SU-DHL-6 (cell line): ENCODE measurements at regions not wholly inside any gene's neighbourhood (a gene's known extent, or its start where the extent isn't known, plus 50 kb on each side); places are given as distances from the start of the nearest gene placed in this dataset.

Source experiments
- H2AFZ ChIP-seq: fragments of 200-600 bp; sonication (generic); 2 replicates; pipeline ENCODE4 v1.6.1; 2014; ENCODE audit warnings: low read depth, mild to moderate bottlenecking, moderate library complexity, mixed read lengths, antibody characterized with exemption, low read length; ENCODE audit not compliant: severe bottlenecking
- H3F3A ChIP-seq: fragments of 200-600 bp; shearing (Covaris generic); 2 replicates; pipeline ENCODE4 v1.6.0; 2016; ENCODE audit warnings: antibody characterized with exemption, mild to moderate bottlenecking; ENCODE audit not compliant: insufficient read depth
- H3K27ac ChIP-seq: fragments of 200-600 bp; sonication (generic); 2 replicates; pipeline ENCODE4 v1.5.1; 2016; ENCODE audit warnings: low read depth, mild to moderate bottlenecking, low read length, moderate library complexity, mixed read lengths
- H3K27me3 ChIP-seq: fragments of 200-600 bp; sonication (generic), shearing (Covaris generic); 2 replicates; pipeline ENCODE4 v1.6.0; 2014; ENCODE audit warnings: mild to moderate bottlenecking, low read length
- H3K36me3 ChIP-seq: fragments of 200-600 bp; sonication (generic); 2 replicates; pipeline ENCODE4 v1.6.1; 2014; ENCODE audit warnings: mild to moderate bottlenecking, low read length, mixed read lengths
- H3K4me2 ChIP-seq: fragments of 300-600, 200-600 bp; shearing (Covaris generic), sonication (generic); 2 replicates; pipeline ENCODE4 v1.6.0; 2014; ENCODE audit warnings: low read length, low read depth, mild to moderate bottlenecking; ENCODE audit not compliant: poor library complexity, severe bottlenecking
- H3K4me3 ChIP-seq: fragments of 200-600 bp; sonication (generic); 2 replicates; pipeline ENCODE4 v1.5.1; 2014; ENCODE audit warnings: antibody characterized with exemption, low read length, mild to moderate bottlenecking, mixed read lengths; ENCODE audit not compliant: insufficient read depth, poor library complexity, severe bottlenecking
- H3K79me2 ChIP-seq: fragments of 200-600 bp; sonication (generic); 2 replicates; pipeline ENCODE4 v1.6.1; 2014; ENCODE audit warnings: mild to moderate bottlenecking, low read length, moderate library complexity; ENCODE audit not compliant: insufficient read depth
- H3K9ac ChIP-seq: fragments of 200-600 bp; sonication (generic); 2 replicates; pipeline ENCODE4 v1.7.0; 2014; ENCODE audit warnings: mild to moderate bottlenecking, low read length
- H3K9me2 ChIP-seq: fragments of 200-600 bp; sonication (generic); replicated peaks from 2 replicates; pipeline ENCODE4 v1.6.1; 2014; ENCODE audit warnings: low read length; ENCODE audit not compliant: insufficient read depth
- H3K9me3 ChIP-seq: fragments of 200-600 bp; sonication (generic); 2 replicates; pipeline ENCODE4 v1.6.1; 2014; ENCODE audit warnings: low read length, mixed read lengths; ENCODE audit not compliant: insufficient read depth
- H4K20me1 ChIP-seq: fragments of 200-600 bp; sonication (generic); 2 replicates; pipeline ENCODE4 v1.6.1; 2014; ENCODE audit warnings: low read depth, mild to moderate bottlenecking, antibody characterized with exemption, low read length, moderate library complexity, mixed read lengths
- CTCF ChIP-seq: fragments of 200-600 bp; sonication (generic); IDR thresholded peaks from one replicate; pipeline ENCODE4 v1.5.1; 2017; ENCODE audit warnings: antibody characterized with exemption, mild to moderate bottlenecking, low read length, moderate library complexity; ENCODE audit not compliant: insufficient read depth, poor library complexity, severe bottlenecking
- EZH2phosphoT487 ChIP-seq: fragments of 200-600 bp; sonication (generic), shearing (Covaris generic); conservative IDR thresholded peaks from 2 replicates; pipeline ENCODE4 v1.6.1; 2018; ENCODE audit warnings: mild to moderate bottlenecking, antibody characterized with exemption, low read length, moderate library complexity, mixed read lengths

- no peak overlapping the region for H2AFZ ChIP-seq
- no peaks in the 10 kb centered on the region for H3K9me2 ChIP-seq
- H3K27ac ChIP-seq = no peak overlapping the region
- H4K20me1 ChIP-seq = no peaks in the 10 kb centered on the region
- no peak overlapping the region for H3K9ac ChIP-seq
- no peaks in the 10 kb centered on the region for H3K9me3 ChIP-seq
- TF ChIP-seq CTCF (no peak), EZH2phosphoT487 (no peak)
- no peaks in the 10 kb centered on the region for H3K79me2 ChIP-seq
- H3F3A ChIP-seq = no peaks in the 10 kb centered on the region
- H3K27me3 ChIP-seq = no peaks in the 10 kb centered on the region
- H3K36me3 ChIP-seq = no peaks in the 10 kb centered on the region
- H3K4me3 ChIP-seq = no peak overlapping the region
- no peak overlapping the region for H3K4me2 ChIP-seq
Observed at GRCh38 chr11:10375280-10375971, 70.6 kb downstream of the ADM start.

- Histone ChIP-seq H4K20me1 (no peaks in the 10 kb centered on the region), H3K9me3 (no peaks in the 10 kb centered on the region), H3K27ac (no peak overlapping the region), H2AFZ (no peak overlapping the region), H3K4me2 (no peak overlapping the region), H3K27me3 (no peaks in the 10 kb centered on the region), H3K4me3 (no peak overlapping the region), H3K79me2 (no peaks in the 10 kb centered on the region), H3K9me2 (no peaks in the 10 kb centered on the region), H3K9ac (no peak overlapping the region), H3K36me3 (no peaks in the 10 kb centered on the region), H3F3A (no peaks in the 10 kb centered on the region)
- TF ChIP-seq EZH2phosphoT487 = no peak
- TF ChIP-seq CTCF = no peak
Observed at GRCh38 chr11:10376061-10376460, 71.2 kb downstream of the ADM start.

GRCh38 chr11:10377183-10377582 lies 72.3 kb downstream of the ADM start:
- Histone ChIP-seq H3K27me3 (no peaks in the 10 kb centered on the region), H2AFZ (no peak overlapping the region), H4K20me1 (no peaks in the 10 kb centered on the region), H3K9ac (no peak overlapping the region), H3K4me2 (no peak overlapping the region), H3K79me2 (no peaks in the 10 kb centered on the region), H3K4me3 (no peak overlapping the region), H3K36me3 (no peaks in the 10 kb centered on the region), H3K27ac (no peak overlapping the region), H3F3A (no peaks in the 10 kb centered on the region), H3K9me2 (no peaks in the 10 kb centered on the region), H3K9me3 (no peaks in the 10 kb centered on the region)
- no peak for TF ChIP-seq EZH2phosphoT487
- no peak for TF ChIP-seq CTCF
